GM18519 (cell line): ENCODE measurements at regions not wholly inside any gene's neighbourhood (a gene's known extent, or its start where the extent isn't known, plus 50 kb on each side); places are given as distances from the start of the nearest gene placed in this dataset.
"Not testable (repeated sequence)": the region's sequence is repeated elsewhere in the genome, so short reads cannot be mapped to it uniquely, and the experiment has no call there.

Experiments
- ATAC-seq: cut with Tn5 transposase; IDR thresholded peaks from one replicate; pipeline ENCODE4 v1.9.1; 2021; ENCODE audit warnings: mild to moderate bottlenecking, moderate library complexity; ENCODE audit not compliant: unreplicated experiment, low FRiP score

DNA sequence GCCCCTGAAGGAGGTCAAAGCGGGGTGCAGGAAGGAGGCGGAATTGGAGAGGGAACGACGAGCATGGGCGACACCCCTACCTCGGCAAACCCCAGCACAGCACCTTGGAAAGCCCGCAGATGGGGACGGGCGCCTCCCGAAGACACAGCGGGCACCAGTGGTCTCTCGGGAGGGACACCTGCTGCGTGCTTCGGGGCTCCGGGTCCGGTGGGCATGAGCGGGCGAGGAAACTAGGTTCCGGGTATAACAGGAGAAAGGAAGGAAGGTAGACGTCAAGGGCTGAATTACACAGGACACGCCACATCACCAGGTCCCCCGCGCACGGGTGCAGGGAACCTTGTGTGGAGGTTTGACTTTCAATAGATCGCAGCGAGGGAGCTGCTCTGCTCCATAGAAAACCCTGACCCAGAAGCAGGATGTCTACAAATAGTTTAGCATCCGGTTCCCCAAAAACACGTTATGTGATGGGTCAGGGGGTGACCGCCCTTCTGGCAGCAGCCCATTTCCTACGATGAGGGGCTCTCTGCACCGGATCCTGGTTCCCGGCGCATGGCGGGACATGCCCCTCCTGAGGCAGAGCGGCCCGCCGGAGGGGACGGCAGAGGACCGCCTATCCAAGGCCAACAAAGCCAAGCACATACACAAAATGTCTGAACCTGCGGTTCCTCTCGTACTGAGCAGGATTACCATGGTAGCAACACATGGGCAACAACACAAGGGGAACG is 196.9 kb downstream of the ALG10 start:
- no peak for ATAC-seq

DNA sequence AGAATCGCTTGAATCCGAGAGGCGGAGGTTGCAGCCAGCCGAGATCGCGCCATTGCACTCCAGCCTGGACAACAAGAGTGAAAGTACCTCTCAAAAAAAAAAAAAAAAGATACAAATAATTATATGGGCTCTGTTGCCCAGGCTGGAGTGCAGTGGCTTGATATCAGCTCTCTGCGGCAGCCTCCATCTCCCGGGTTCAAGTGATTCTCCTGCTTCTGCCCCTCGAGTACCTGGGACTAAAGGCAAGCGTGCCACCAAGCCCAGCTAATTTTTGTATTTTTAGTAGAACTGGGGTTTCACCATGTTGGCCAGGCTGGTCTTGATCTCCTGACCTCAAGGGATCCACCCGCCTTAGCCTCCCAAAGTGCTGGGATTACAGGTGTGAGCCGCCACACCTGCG is 197.8 kb downstream of the ALG10 start:
- not testable (repeated sequence) for ATAC-seq

DNA sequence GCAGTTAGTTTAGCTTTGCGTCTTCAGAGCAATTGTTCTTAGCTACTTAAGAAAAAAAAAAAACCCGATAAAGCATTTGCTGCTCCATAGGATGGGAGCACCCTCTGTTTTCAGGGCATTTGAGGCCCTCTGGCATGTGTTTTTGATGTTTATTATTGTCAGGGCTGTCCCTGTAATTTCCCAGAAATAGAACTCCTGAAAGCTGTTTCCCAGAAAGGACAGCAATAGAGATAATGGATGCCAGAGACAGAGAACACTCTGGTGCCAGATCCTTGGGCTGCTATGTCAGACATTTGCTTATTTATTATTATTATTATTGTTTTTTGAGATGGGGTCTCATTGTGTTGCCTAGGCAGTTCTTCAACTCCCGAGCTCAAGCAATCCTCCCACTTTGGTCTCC is 201.3 kb downstream of the ALG10 start:
- ATAC-seq: no peak

DNA sequence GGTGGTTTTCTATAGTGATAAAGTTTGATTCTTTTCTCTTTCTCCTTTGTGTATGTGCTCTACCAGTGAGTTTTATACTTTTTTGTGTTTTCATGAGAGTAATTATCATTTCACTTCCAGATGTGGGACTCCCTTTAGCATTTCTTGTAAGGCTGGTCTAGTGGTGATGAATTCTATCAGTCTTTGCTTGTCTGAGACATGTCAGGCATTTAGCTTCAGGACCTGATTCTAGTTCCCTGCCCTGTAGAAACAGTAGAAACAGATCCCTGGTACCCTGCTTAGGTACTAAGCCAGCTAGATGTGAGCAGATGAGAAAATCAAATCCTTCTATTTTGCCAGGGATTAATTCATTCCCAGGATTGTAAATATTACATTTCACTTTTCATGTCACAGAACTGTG is 203.7 kb downstream of the ALG10 start:
- not testable (repeated sequence) for ATAC-seq

DNA sequence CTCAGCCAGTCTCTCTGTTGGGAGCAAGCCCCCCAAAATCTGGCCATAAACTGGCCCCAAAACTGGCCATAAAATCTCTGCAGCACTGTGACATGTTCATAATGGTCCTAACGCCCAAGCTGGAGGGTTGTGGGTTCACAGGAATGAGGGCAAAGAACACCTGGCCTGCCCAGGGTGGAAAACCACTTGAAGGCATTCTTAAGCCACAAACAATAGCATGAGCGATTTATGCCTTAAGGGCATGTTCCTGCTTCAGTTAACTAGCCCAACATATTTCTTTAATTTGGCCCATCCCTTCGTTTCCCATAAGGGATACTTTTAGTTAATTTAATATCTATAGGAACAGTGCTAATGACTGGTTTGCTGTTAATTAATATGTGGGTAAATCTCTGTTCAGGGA is 205.8 kb downstream of the ALG10 start:
- not testable (repeated sequence) for ATAC-seq

DNA sequence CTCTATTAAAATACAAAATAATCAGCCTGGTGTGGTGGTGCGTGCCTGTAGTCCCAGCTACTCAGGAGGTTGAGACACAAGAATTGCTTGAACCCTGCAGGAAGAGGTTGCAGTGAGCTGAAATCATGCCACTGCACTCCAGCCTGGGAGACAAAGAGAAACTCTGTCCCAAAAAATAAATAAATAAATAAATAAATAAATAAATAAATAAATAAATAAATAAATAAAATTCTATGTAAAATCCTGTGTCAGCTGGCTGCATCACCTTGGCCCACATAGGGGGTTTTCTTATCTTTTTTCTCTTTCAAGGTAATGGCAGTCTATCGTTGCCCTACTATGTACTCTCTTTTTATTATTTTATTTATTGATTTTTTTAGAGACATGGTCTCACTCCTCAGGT is 206.7 kb downstream of the ALG10 start:
- not testable (repeated sequence) for ATAC-seq

DNA sequence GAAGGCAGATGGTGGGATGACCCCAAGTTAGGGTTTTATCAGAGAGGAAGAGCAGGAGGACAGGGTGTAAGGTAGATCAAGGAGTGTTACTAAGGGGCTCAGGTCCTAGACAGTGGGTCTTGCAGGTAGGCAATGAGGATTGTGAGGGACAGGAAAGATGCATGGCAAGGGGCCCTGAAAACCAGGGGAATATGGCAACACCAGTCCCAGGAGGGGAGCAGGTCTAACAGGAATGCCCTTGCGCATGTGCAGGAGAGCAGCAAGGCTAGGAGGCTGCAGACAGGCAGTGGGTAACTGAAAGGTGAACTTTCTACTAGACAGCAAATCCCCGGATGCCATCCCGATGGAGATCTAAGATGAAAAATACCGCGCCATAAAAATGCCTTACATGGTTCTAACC is 211.3 kb downstream of the ALG10 start:
- ATAC-seq: no peak

DNA sequence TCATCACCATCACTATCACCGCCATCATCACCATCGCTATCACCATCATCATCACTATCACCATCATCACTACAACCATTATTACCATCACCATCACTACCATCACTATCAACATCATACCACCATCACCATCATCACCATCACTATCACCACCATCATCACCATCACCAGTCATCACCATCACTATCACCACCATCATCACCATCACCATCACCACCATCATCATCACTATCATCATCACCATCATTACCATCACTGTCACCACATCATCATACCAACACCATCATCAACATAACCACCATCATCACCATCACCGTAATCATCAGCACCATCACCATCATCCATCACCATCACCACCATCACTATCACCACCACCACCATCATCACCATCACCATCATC is 213.8 kb downstream of the ALG10 start:
- ATAC-seq: no peak

DNA sequence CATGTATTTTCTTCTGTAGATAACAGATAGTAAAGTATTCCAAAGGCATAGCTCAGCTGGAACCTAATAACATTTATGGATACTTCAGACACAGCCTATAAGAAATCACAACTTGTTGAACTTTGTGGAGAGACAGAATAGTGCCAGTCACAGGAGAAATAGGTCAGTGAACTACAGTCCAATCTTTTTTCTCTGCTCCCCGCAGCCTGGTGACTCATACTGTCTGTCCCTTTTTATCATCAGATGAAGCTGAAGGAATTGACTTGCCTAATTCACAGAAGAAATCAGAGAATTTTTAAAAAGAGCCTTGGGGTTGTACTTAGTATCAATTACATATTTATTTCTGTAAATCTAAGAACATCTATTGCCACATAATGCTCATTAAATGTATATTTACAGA is 222.3 kb downstream of the ALG10 start:
- no peak for ATAC-seq

DNA sequence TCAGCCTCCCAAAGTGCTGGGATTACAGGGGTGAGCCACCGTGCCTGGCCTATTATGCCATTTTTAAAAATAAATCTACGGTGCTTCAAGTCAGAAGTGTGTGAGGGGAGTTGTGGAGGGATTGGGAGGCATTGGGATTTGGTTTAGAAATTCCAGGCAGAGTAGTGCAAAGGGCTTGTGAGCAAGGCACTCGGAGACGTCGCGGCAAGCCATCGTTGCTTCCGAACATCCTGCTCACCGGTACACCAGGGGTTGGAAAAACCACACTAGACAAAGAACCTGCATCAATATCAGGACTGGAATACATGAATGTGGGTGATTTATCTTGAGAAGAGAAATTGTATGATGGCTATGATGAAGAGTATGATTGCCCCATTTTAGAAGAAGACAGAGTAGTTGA is 227.0 kb downstream of the ALG10 start:
- ATAC-seq: no peak

DNA sequence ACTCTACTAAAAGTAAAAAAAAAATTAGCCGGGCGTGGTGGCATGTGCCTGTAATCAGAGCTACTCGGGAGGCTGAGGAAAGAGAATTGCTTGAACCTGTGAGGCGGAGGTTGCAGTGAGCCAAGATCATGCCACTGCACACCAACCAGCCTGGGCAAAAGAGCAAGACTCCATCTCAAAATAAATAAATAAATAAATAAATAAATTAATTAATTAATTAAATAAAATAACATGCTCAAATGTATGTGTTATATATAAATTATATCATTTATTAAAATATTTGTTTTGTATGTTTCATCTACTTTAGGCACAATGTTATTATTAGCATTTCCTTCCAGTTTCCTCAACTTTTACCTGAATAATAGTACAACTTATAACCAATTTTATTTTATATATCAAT is 229.6 kb downstream of the ALG10 start:
- ATAC-seq: not testable (repeated sequence)

DNA sequence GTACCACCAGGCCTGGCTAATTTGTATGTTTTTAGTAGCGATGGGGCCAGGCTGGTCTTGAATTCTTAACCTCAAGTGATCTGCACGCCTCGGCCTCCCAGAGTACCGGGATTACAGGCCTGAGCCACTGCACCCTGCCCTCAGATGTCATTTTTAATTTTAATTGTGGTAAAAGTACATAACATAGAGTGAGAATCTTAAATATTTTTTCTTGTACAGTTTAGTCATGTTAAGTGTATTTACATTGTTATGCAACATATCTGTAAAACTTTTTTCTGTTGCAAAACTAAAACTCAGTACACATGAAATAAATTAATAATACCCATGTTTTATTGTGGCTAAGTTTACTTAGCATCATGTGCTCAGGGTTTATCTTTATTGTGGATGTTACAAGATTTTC is 231.4 kb downstream of the ALG10 start:
- ATAC-seq: no peak

DNA sequence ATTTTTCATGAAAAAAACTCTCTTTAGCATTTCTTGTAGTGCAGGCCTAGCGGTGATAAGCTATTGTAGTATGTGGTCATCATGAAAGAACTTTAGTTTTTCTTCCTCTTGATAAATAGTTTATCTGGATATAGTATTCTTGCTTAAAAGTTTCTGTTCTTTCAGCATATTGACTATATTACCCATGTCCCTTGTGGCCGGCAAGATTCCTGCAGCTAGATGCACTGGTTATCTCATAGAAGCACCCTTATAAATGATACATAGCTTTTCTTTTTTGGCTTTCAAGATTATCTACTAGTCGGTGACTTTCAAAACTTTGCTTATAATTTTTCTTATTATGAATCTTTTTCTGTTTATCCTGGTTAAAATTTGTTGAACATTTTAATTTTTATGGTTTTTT is 234.8 kb downstream of the ALG10 start:
- ATAC-seq: no peak

DNA sequence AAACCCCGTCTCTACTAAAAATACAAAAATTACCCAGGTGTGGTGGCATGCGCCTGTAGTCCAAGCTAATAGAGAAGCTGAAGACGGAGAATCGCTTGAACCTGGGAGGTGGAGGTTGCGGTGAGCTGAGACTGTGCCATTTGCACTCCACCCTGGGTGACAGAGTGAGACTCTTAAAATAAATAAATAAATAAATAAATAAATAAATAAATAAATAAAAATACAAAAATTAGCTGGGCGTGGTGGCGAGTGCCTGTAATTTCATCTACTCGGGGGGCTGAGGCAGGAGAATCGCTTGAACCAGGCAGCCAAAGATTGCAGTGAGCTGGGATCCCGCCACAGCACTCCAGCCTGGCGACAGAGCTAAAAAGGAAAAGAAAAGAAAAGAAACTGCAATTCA is 239.8 kb downstream of the ALG10 start:
- ATAC-seq: not testable (repeated sequence)

DNA sequence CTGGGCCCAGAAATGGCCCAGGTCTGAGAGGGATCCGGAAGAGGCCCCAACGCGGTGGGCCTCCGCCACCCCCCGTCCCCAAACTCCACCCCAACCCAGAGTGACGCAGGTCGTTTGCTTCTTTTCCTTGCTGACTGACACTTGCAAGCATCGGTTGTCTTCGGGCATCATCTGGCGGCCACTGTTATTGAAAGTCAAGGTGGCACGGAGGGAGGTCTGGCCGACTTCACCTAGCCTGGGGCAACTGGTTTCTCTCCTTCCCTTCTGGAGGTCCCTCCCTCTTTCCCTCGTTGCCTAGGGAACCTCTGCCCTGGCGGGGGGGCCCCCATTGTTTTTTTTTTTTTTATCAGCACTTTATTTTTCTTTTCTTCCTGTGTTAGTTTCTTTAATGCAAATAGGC is 241.8 kb downstream of the ALG10 start:
- ATAC-seq: no peak

DNA sequence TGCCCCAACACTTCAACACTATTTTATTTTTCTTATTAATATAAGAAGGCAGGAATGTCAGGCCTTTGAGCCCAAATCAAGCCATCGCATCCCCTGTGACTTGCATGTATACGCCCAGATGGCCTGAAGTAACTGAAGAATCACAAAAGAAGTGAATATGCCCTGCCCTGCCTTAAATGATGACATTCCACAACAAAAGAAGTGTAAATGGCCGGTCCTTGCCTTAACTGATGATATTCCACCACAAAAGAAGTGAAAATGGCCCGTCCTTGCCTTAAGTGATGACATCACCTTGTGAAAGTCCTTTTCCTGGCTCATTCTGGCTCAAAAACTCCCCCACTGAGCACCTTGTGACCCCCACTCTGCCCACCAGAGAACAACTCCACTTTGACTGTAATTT is 251.4 kb downstream of the ALG10 start:
- ATAC-seq: not testable (repeated sequence)

DNA sequence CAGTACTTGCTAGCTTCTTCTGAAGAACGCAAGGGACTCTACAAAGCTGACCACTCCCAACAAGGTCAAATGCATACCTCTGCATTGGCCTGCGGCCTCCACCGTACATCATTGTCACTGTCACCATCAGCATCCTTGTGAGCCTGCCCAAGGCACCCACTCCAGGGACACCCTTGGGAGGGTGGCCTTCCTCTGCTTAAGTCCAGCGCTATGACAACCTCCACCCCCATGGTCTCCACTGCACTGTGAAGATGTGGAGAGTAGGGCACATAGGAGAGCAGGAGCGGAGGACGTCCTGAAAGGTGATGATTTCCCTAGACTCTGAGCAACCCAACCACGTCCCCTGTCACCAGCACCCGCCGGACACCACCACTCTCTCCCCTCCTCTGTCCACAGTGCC is 252.8 kb downstream of the ALG10 start:
- ATAC-seq: no peak

DNA sequence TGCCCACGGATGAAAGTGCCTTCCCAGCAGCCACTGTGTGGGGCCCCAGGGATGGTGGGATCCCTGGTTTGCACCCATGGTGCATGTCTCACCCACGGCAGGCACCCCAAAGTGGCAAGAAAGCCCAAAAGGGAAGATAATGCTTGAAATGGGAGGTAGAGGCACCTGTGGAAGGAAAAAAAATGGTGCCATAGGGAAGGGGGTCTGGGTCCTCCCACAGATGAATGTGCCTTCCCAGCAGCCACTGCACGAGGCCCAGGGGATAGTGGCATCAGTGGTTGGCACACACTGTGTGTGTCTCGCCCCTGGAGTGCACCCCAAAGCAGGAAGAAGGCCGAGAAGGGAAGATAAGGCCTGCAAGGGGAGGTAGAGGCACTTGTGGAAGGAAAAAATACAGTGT is 264.2 kb downstream of the ALG10 start:
- ATAC-seq: no peak

DNA sequence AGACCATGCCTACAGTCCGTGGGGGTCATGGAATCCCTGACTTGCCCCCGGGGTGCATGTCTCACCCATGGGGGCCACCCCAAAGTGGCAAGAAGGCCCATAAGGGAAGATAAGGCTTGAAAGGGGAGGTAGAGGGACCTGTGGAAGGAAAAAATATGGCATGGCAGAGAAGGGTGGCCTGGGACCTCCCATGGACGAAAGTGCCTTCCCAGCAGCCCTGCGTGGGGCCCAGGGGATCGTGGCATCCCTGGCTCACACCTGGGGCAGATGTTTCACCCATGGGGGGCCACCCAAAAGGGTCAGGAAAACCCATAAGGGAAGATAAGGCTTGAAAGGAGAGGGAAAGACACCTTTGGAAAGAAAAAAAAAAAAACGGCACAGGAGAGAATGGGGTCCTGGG is 264.6 kb downstream of the ALG10 start:
- no peak for ATAC-seq

DNA sequence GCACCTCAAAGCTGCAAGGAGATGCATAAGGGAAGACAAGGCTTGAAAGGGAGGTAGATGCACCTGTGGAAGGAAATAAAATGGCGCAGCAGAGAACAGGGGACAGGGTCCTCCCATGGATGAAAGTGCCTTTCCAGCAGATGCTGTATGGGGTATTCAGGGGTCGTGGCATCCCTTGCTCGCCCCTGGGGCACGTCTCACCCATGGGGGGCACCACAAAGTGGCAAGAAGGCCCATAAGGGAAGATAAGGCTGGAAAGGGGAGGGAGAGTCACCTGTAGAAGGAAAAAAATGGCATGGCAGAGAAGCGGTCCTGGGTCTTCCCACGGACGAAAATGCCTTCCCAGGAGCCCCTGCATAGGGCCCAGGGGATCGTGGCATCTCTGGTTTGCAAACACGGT is 265.1 kb downstream of the ALG10 start:
- no peak for ATAC-seq

DNA sequence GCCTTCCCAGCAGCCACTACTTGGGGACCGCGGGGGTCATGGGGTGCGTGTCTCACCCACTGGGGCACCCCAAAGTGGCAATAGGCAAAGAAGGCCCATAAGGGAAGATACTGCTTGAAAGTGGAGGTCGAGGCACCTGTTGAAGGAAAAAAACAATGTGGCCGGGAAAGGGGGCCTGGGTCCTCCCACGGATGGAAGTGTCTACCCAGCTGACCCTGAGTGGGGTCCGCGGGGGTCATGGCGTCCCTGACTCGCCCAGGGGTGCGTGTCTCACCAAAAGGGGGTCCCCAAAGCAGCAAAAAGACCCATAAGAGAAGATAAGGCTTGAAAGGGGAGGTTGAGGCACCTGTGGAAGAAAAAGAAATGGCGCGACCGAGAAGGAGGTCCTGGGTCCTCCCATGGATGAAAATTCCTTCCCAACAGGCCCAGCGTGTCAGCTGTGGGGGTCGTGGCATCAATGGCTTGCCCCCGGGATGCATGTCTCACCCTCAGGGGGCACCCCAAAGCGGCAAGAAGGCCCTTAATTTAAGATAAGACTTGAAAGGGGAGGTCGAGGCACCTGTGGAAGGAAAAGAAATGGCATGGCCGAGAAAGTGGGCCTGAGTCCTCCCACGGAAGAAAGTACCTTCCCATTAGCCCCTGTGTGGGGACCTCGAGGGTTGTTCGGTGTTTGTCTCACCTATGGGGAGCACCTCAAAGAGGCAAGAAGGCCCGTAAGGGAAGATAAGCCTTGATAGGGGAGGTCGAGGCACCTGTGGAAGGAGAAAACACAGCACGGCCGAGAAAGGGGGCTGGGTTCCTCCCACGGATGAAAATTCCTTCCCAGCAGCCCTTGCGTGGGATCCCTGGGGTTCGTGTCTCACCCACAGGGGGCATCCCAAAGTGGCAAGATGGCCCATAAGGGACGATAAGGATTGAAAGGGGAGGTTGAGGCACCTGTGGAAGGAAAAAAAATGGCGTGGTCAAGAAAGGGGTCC is 266.0 kb downstream of the ALG10 start:
- no peak for ATAC-seq

DNA sequence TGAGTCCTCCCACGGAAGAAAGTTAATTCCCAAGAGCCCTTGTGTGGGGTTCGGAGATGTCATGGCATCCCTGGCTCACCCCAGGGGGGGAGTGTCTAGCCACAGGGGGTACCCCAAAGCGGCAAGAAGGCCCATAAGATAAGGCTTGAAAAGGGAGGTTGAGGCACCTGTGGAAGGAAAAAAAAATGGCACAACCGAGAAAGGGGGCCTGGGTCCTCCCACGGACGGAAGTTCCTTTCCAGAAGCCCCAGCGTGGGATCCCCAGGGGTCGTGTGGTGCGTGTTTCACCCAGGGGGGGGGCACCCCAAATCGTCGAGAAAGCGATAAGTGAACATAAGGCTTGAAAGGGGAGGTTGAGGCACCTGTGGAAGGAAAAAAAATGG is 266.7 kb downstream of the ALG10 start:
- ATAC-seq: no peak
